Endothelial cell of umbilical vein (primary cell): ENCODE measurements at regions not wholly inside any gene's neighbourhood (a gene's known extent, or its start where the extent isn't known, plus 50 kb on each side); places are given as distances from the start of the nearest gene placed in this dataset.

ENCODE experiments used
- BruUV-seq: library from RNA; stranded (reverse); fragments of 400-500 nt; replicated peaks from 2 replicates; lab custom pipeline; 2021; lab: Mats Ljungman, UMichigan
- CTCF ChIA-PET: fragments of 300-600, 350-600 bp; sonication (Branson Sonifier 250); formaldehyde crosslinking; loops from one replicate; lab custom pipeline; 2021; ENCODE audit warnings: antibody characterized with exemption, inconsistent platforms; lab: Charles Lee
- POLR2A ChIA-PET: fragments of 300-600, 350-600 bp; sonication (Branson Sonifier 250); formaldehyde crosslinking; loops from one replicate; lab custom pipeline; 2021; ENCODE audit warnings: antibody characterized with exemption, inconsistent platforms; lab: Charles Lee
- DNase-seq: peaks from one replicate; pipeline ENCODE4 v3.0.0-alpha.2; 2011; ENCODE audit warnings: low read depth, low spot score
- FAIRE-seq: peaks from 2 replicates; lab custom pipeline; 2011; peaks lifted over from hg19 to GRCh38; lab: Jason Lieb, UNC
- H2AFZ ChIP-seq: 2 replicates; pipeline ENCODE4 v1.6.0; 2012; ENCODE audit warnings: low read depth, low read length, control low read depth, inconsistent platforms
- H3K27ac ChIP-seq: 2 replicates; pipeline ENCODE4 v1.5.1; 2011; ENCODE audit warnings: low read depth, mild to moderate bottlenecking, control low read depth, low read length, moderate library complexity; ENCODE audit not compliant: insufficient read depth
- H3K27me3 ChIP-seq, 2 experiments: 2 replicates each; pipeline versions ENCODE4 v1.6.0 to v1.6.1; 2011; ENCODE audit warnings: low read length in 2 of 2, mixed read lengths in 1 of 2; ENCODE audit not compliant: control insufficient read depth in 2 of 2, insufficient read depth in 2 of 2
- H3K36me3 ChIP-seq, 2 experiments: 2 replicates in 1 of 2; 3 replicates in 1 of 2; pipeline ENCODE4 v1.5.1; 2011; ENCODE audit warnings: low read length in 2 of 2, mild to moderate bottlenecking in 1 of 2, moderate library complexity in 1 of 2; ENCODE audit not compliant: control insufficient read depth in 2 of 2, insufficient read depth in 2 of 2; ENCODE audit errors: extremely low read depth in 1 of 2
- H3K4me1 ChIP-seq: 3 replicates; pipeline ENCODE4 v1.5.1; 2011; ENCODE audit warnings: mild to moderate bottlenecking, low read length; ENCODE audit not compliant: control insufficient read depth, insufficient read depth; ENCODE audit errors: extremely low read depth
- H3K4me2 ChIP-seq: 2 replicates; pipeline ENCODE4 v1.6.1; 2011; ENCODE audit warnings: low read length, control low read depth, mixed read lengths; ENCODE audit not compliant: insufficient read depth
- H3K4me3 ChIP-seq, 3 experiments: fragments of 200-600 bp in 1 of 3; sonication (generic), shearing (Covaris generic) in 1 of 3; replicated peaks in 1 of 3; 2 replicates each; pipeline ENCODE4 v1.5.1; 2011 to 2016; ENCODE audit warnings: control low read depth in 3 of 3, low read length in 3 of 3, mild to moderate bottlenecking in 2 of 3, inconsistent platforms in 1 of 3, low read depth in 1 of 3, moderate library complexity in 1 of 3; ENCODE audit not compliant: insufficient read depth in 1 of 3
- H3K79me2 ChIP-seq: 2 replicates; pipeline ENCODE4 v1.6.0; 2012; ENCODE audit warnings: low read length, inconsistent platforms; ENCODE audit not compliant: control insufficient read depth, insufficient read depth
- H3K9ac ChIP-seq: replicated peaks from 2 replicates; pipeline ENCODE3; 2011; ENCODE audit warnings: low read length, control low read depth; ENCODE audit not compliant: insufficient read depth; ENCODE audit errors: extremely low read depth
- H3K9me1 ChIP-seq: replicated peaks from 3 replicates; pipeline ENCODE4 v1.6.0; 2011; ENCODE audit warnings: mild to moderate bottlenecking, low read length; ENCODE audit not compliant: control insufficient read depth, insufficient read depth; ENCODE audit errors: extremely low read depth
- H3K9me3 ChIP-seq: replicated peaks from 2 replicates; pipeline ENCODE4 v1.5.1; 2012; ENCODE audit warnings: low read length, inconsistent platforms; ENCODE audit not compliant: control insufficient read depth, insufficient read depth
- H4K20me1 ChIP-seq: replicated peaks from 2 replicates; pipeline ENCODE3; 2011; ENCODE audit warnings: mild to moderate bottlenecking, low read length; ENCODE audit not compliant: control insufficient read depth, insufficient read depth; ENCODE audit errors: extremely low read depth
- EZH2 ChIP-seq: IDR thresholded peaks from 2 replicates; pipeline ENCODE4 v1.6.1; 2012; ENCODE audit warnings: borderline replicate concordance, low read depth, mild to moderate bottlenecking, moderate library complexity, low read length, inconsistent platforms; ENCODE audit not compliant: severe bottlenecking
- FOS ChIP-seq: IDR thresholded peaks from 2 replicates; pipeline ENCODE4 v1.6.1; 2011; ENCODE audit warnings: mild to moderate bottlenecking, low read length, moderate library complexity, borderline replicate concordance; ENCODE audit not compliant: insufficient read depth
- JUN ChIP-seq: IDR thresholded peaks from 2 replicates; pipeline ENCODE4 v1.6.1; 2011; ENCODE audit warnings: borderline replicate concordance, low read depth; ENCODE audit not compliant: insufficient read length, insufficient read depth
- MAX ChIP-seq: IDR thresholded peaks from 2 replicates; pipeline ENCODE4 v1.6.1; 2011; ENCODE audit not compliant: insufficient read depth, insufficient read length
- MYC ChIP-seq: IDR thresholded peaks from one replicate; pipeline ENCODE4 v1.6.1; 2011; ENCODE audit warnings: mild to moderate bottlenecking, low read depth, low read length
- dilution Hi-C: fragments of 300-500 bp; cut with MboI; formaldehyde crosslinking; loops from one replicate; pipeline ENCODE4 v1.15.0; 2019; ENCODE audit warnings: low sequenced_read_pairs; ENCODE audit not compliant: extremely low pct_ligation_motif_present
- intact Hi-C: fragments of 100-400 bp; cut with micrococcal nuclease; formaldehyde crosslinking; loops from one replicate; pipeline ENCODE4 v1.10.0; 2022
- TF ChIP-seq, protein P1 (sequence below), 2 donors: IDR thresholded peaks; 1 replicate in 1 of 2; 2 replicates in 1 of 2; pipeline ENCODE4 v1.5.1; 2011; ENCODE audit warnings: low read length in 2 of 2, mild to moderate bottlenecking in 2 of 2, moderate library complexity in 2 of 2, control low read depth in 1 of 2, inconsistent platforms in 1 of 2, low read depth in 1 of 2; ENCODE audit not compliant: insufficient read depth in 1 of 2; ENCODE audit errors: extremely low read depth in 1 of 2

DNA sequence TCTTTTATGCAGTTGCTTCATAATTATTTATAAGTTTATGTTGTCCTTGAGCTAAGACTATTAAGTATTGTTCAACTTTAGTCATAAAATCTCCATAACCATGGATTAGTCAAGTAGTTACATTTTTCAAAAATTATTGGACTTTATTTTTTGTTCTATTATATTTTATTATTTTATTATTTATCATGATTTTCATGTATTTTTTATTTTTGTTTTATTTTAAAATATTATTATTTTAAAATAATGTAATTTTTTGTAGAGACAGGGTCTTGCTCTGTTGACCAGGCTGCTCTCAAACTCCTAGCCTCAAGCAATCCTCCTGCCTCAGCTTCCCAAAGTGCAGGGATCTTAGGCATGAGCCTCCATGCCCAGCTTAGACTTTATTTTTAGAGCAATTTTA is 102.3 kb downstream of the NOC3L start:
- intact Hi-C loops, result no loop called here
- no peak overlapping the region for H3K9ac ChIP-seq
- BruUV-seq, result no TSS peak
- dilution Hi-C loops, result no loop called here
- H3K9me3 ChIP-seq, result no peaks in the 10 kb centered on the region
- no peaks in the 10 kb centered on the region for H3K79me2 ChIP-seq
- H3K9me1 ChIP-seq, result no peaks in the 10 kb centered on the region
- no peaks in the 10 kb centered on the region for H4K20me1 ChIP-seq
- TF ChIP-seq JUN, result no peak
- no peak overlapping the region for H3K4me3 ChIP-seq
- no peaks in the 10 kb centered on the region for H3K27me3 ChIP-seq
- H3K4me2 ChIP-seq, result no peak overlapping the region
- ChIA-PET CTCF (no interaction called here), POLR2A (no interaction called here)
- no peak for FAIRE-seq
- H3K27ac ChIP-seq, result no peak overlapping the region
- no peak for DNase-seq
- H2AFZ ChIP-seq, result no peak overlapping the region
- no peaks in the 10 kb centered on the region for H3K4me1 ChIP-seq
- H3K36me3 ChIP-seq, result no peaks in the 10 kb centered on the region

GRCh38 chr10:94264085-94264484 is 98.7 kb downstream of the NOC3L start:
- Histone ChIP-seq H2AFZ (no peak overlapping the region), H3K4me3 (no peak overlapping the region), H3K27ac (no peak overlapping the region), H3K27me3 (no peaks in the 10 kb centered on the region), H3K9me1 (no peaks in the 10 kb centered on the region), H4K20me1 (no peaks in the 10 kb centered on the region), H3K36me3 (no peaks in the 10 kb centered on the region), H3K79me2 (no peaks in the 10 kb centered on the region), H3K4me2 (no peak overlapping the region), H3K4me1 (no peaks in the 10 kb centered on the region), H3K9ac (no peak overlapping the region), H3K9me3 (no peaks in the 10 kb centered on the region)
- POLR2A ChIA-PET, result no interaction called here
- intact Hi-C loops, result no loop called here
- BruUV-seq, result no TSS peak
- DNase-seq (no peak), FAIRE-seq (no peak)
- CTCF ChIA-PET, result interaction anchor here (1.4 kb wide), 1 partner anchor 56 kb away, joined by 4 read pairs; no protein-coding TSS in a partner anchor
- TF ChIP-seq MYC (no peak), JUN (no peak), MAX (no peak), FOS (no peak), EZH2 (no peak)
- TF ChIP-seq, protein P1, sequence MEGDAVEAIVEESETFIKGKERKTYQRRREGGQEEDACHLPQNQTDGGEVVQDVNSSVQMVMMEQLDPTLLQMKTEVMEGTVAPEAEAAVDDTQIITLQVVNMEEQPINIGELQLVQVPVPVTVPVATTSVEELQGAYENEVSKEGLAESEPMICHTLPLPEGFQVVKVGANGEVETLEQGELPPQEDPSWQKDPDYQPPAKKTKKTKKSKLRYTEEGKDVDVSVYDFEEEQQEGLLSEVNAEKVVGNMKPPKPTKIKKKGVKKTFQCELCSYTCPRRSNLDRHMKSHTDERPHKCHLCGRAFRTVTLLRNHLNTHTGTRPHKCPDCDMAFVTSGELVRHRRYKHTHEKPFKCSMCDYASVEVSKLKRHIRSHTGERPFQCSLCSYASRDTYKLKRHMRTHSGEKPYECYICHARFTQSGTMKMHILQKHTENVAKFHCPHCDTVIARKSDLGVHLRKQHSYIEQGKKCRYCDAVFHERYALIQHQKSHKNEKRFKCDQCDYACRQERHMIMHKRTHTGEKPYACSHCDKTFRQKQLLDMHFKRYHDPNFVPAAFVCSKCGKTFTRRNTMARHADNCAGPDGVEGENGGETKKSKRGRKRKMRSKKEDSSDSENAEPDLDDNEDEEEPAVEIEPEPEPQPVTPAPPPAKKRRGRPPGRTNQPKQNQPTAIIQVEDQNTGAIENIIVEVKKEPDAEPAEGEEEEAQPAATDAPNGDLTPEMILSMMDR (IDR thresholded peaks at IDR 0.05; ENCODE audit: extremely low read depth in 1 of 2, insufficient read depth in 1 of 2, low read depth in 1 of 2, low read length in 2 of 2), result no peak
- dilution Hi-C loops, result no loop called here
